PC-3 (cell line): ENCODE measurements at regions not wholly inside any gene's neighbourhood (a gene's known extent, or its start where the extent isn't known, plus 50 kb on each side); places are given as distances from the start of the nearest gene placed in this dataset.

ENCODE experiments used
- CTCF ChIP-seq: fragments of 300-600 bp; sonication (generic); conservative IDR thresholded peaks from 2 replicates; pipeline ENCODE4 v1.5.1; 2017; ENCODE audit warnings: antibody characterized with exemption, low read depth, mild to moderate bottlenecking, low read length
- EZH2 ChIP-seq: fragments of 300-600 bp; sonication (generic); IDR thresholded peaks from one replicate; pipeline ENCODE4 v1.6.1; 2017; ENCODE audit warnings: antibody characterized with exemption, mild to moderate bottlenecking, low read length; ENCODE audit not compliant: unreplicated experiment
- EZH2phosphoT487 ChIP-seq: fragments of 300-600 bp; sonication (generic); IDR thresholded peaks from 2 replicates; pipeline ENCODE4 v1.6.1; 2018; ENCODE audit warnings: mild to moderate bottlenecking, antibody characterized with exemption, low read length, borderline replicate concordance

- TF ChIP-seq CTCF (no peak), EZH2 (no peak), EZH2phosphoT487 (no peak)
Observed at GRCh38 chr4:164596927-164597326, 157.0 kb upstream of the SMIM31 start.
